ENCODE measurements at regions not wholly inside any gene's neighbourhood (a gene's known extent, or its start where the extent isn't known, plus 50 kb on each side); places are given as distances from the start of the nearest gene placed in this dataset.

DNA sequence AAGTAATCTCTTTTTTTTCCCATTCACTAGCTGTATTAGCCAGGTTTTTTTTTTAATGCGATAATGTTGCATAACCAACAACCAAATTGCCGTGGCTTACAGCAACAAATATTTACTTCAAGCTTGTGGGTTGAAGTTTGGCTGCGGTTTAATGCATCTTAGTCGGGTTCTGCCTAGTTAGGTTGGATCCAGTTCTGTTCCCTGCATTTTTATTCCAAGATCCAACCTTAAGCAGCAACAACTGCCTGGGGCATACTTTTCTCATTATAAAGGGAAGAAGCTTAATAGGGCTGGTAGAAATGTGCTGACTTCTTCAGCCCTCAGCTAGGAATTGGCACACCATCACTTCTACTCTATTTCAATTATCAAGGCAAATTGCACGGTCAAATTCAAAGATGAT, 1115.5 kb upstream of the AUTS2 start:
- TF ChIP-seq, protein P1, sequence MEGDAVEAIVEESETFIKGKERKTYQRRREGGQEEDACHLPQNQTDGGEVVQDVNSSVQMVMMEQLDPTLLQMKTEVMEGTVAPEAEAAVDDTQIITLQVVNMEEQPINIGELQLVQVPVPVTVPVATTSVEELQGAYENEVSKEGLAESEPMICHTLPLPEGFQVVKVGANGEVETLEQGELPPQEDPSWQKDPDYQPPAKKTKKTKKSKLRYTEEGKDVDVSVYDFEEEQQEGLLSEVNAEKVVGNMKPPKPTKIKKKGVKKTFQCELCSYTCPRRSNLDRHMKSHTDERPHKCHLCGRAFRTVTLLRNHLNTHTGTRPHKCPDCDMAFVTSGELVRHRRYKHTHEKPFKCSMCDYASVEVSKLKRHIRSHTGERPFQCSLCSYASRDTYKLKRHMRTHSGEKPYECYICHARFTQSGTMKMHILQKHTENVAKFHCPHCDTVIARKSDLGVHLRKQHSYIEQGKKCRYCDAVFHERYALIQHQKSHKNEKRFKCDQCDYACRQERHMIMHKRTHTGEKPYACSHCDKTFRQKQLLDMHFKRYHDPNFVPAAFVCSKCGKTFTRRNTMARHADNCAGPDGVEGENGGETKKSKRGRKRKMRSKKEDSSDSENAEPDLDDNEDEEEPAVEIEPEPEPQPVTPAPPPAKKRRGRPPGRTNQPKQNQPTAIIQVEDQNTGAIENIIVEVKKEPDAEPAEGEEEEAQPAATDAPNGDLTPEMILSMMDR (conservative IDR thresholded peaks at IDR 0.05; ENCODE audit: low read depth, low read length) = no peak
- no peak for TF ChIP-seq EZH2 (IDR thresholded peaks at IDR 0.05; ENCODE audit: borderline replicate concordance, low read depth, low read length, poor library complexity, severe bottlenecking)

All from A673 (cell line).